AG04449 (cell line): ENCODE measurements at regions not wholly inside any gene's neighbourhood (a gene's known extent, or its start where the extent isn't known, plus 50 kb on each side); places are given as distances from the start of the nearest gene placed in this dataset.

Experiments
- CTCF ChIA-PET: fragments of 350-600 bp; formaldehyde crosslinking; extraction: SDS; loops from one replicate; lab custom pipeline; 2021; ENCODE audit warnings: antibody characterized with exemption; lab: Yijun Ruan, JAX
- POLR2A ChIA-PET: fragments of 400-600, 350-600 bp; formaldehyde crosslinking; extraction: SDS; loops from one replicate; lab custom pipeline; 2020; ENCODE audit warnings: antibody characterized with exemption, inconsistent platforms; lab: Yijun Ruan, JAX
- DNase-seq: peaks from one replicate; pipeline ENCODE4 v3.0.0-alpha.2; 2010; ENCODE audit warnings: low read depth, low spot score
- H3K4me3 ChIP-seq: 2 replicates; pipeline ENCODE4 v1.5.1; 2011; ENCODE audit warnings: low read depth, mild to moderate bottlenecking, control low read depth, low read length
- TF ChIP-seq, protein P1 (sequence below): IDR thresholded peaks from one replicate; pipeline ENCODE4 v1.5.1; 2011; ENCODE audit warnings: mild to moderate bottlenecking, moderate library complexity, low read length, control low read depth, inconsistent platforms; ENCODE audit not compliant: insufficient read depth; ENCODE audit errors: missing control alignments

DNA sequence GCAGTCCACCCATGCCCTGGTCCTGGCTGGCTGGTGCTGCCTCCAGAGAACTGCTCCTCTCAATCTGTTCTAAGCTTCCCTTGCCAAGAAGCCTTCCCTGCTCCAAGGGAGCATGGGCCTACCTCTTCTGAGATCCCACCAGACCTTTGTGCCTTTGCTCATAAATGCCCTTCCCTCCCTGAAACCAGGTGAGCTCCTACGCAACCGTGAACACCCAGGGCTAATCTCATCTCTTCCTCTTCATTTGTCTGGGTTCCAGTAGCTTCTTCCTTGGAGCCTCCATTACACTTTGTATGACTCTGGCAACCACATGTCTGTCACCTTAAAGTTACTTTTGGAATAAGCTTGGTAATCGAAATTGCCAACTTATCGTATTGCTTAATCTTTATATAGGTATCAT is 270.6 kb downstream of the PBX3 start:
- POLR2A ChIA-PET = no interaction called here
- TF ChIP-seq, protein P1, sequence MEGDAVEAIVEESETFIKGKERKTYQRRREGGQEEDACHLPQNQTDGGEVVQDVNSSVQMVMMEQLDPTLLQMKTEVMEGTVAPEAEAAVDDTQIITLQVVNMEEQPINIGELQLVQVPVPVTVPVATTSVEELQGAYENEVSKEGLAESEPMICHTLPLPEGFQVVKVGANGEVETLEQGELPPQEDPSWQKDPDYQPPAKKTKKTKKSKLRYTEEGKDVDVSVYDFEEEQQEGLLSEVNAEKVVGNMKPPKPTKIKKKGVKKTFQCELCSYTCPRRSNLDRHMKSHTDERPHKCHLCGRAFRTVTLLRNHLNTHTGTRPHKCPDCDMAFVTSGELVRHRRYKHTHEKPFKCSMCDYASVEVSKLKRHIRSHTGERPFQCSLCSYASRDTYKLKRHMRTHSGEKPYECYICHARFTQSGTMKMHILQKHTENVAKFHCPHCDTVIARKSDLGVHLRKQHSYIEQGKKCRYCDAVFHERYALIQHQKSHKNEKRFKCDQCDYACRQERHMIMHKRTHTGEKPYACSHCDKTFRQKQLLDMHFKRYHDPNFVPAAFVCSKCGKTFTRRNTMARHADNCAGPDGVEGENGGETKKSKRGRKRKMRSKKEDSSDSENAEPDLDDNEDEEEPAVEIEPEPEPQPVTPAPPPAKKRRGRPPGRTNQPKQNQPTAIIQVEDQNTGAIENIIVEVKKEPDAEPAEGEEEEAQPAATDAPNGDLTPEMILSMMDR = no peak
- H3K4me3 ChIP-seq = no peak overlapping the region
- CTCF ChIA-PET = no interaction called here
- DNase-seq = no peak

DNA sequence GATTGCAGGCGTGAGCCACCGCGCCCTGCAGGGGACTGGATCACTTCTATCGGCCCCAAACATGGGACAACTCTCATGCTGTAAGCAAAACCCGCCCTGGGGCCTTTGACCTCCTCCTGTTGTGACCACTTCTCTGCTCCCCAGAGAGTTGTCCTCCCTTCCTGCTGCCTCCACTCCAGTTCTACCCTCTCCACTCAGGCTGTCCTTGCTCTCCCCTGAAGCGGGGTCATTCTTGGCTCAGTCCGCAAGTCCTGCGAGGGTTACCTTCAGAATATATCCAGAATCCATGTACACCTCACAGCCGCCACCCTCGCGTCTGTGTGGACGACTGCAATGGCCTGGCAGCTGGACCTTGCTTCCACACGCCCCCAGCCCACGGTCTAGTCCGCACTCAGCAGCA is 273.7 kb downstream of the PBX3 start:
- ChIA-PET POLR2A (no interaction called here), CTCF (no interaction called here)
- DNase-seq = no peak
- H3K4me3 ChIP-seq = no peak overlapping the region
- TF ChIP-seq, protein P1 = no peak

DNA sequence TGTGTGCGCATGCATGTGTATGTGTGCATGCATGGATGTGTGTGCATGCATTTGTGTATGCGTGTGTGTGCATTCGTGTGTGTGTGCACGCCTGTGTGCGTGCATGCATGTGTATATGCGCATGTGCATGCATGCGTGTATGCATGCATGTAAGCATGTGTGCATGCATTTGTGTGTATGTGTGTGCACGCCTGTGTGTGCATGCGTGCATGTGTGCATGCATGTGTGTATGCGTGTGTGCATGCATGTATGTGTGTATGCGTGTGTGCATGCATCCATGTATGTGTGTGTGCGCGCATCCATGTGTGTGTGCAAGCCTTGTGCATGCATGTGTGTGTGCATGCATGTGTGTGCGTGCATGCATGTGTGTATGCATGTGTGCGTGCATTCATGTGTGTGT is 276.8 kb downstream of the PBX3 start:
- ChIA-PET CTCF (interaction anchor here (1.7 kb wide), 1 partner anchor 31 kb away, joined by 4 read pairs; no protein-coding TSS in a partner anchor), POLR2A (no interaction called here)
- TF ChIP-seq, protein P1 = no peak
- no peak for DNase-seq
- no peak overlapping the region for H3K4me3 ChIP-seq

DNA sequence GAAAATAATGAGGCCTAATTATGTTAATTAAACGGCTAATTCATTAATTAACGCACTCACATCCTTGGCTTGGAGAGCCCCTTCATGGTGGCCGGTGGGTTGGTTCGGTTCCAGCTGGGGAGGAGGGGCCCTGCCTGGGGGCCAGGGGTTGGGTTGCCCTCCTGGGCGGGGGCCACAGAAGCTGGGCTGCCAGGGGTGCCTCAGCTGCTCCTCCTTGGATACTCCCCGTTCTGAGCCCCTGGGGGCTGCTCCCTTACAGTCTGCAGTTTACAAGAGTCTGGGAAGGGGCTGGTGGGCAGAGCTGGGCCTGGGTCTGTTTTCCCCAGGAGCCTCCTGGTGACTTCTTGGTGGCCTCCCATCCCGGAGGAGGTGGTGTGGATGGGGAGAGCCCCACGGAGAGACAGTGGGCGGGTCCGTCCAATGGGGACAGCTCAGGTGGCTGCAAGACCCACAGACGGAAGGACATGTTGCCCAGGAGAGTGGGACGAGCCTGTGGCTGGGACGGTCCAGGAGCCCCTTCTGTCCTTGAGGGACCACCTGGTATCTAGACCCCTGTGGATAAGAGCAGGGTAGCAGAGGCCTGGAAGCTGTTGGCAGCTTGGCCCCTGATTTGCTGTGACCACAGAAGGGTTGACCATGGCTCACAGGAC is 277.5 kb downstream of the PBX3 start:
- CTCF ChIA-PET = no interaction called here
- DNase-seq = no peak
- TF ChIP-seq, protein P1 = no peak
- H3K4me3 ChIP-seq = no peak overlapping the region
- POLR2A ChIA-PET = no interaction called here

DNA sequence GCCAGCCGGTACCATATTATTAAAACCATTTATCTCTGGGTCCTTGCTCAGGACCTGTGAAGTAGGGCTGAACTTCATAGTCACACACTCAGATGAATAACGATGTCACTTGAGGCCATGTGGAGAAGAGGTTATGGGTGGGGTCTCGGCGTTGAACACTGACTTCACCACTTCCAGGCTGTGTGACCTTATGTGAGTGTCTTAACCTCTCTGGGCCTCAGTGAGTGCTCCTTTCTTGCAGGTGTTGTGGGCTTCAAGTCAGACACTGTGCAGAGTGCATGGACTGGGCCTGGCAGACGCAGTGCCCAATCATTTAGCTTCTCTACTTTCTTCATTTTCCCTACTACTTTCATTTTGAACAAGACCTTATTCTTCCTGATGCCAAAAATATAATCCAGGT is 278.8 kb downstream of the PBX3 start:
- ChIA-PET POLR2A (no interaction called here), CTCF (no interaction called here)
- H3K4me3 ChIP-seq = no peak overlapping the region
- DNase-seq = no peak
- TF ChIP-seq, protein P1 = no peak

DNA sequence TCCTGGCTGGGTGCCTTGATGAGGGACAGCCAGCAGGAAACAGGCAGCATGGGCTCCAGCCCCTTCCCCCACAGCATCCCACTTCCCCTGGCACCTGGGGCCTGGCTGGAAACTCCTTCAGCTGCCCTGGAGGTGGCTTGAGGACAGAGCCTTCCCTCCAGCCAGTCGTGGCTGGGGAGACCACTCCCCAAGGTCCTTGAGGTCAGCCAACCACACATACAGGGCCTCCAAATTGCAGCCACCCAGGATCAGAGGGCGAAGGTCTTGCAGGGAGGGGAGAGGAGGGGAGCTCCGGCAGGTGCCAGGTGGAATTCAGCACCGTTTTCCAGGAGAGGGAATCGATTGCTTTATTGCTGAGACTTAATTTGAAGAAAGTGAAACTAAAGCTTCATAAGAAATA is 280.4 kb downstream of the PBX3 start:
- TF ChIP-seq, protein P1 = no peak
- CTCF ChIA-PET = no interaction called here
- no peak for DNase-seq
- H3K4me3 ChIP-seq = no peak overlapping the region
- POLR2A ChIA-PET = no interaction called here
